ENCODE measurements at regions not wholly inside any gene's neighbourhood (a gene's known extent, or its start where the extent isn't known, plus 50 kb on each side); places are given as distances from the start of the nearest gene placed in this dataset.

- Histone ChIP-seq H2AFZ (ENCODE audit: low read depth, low read length) (no peak overlapping the region), H3K4me2 (ENCODE audit: low read length, poor library complexity, severe bottlenecking) (no peak overlapping the region), H3K9ac (ENCODE audit: low read length) (no peak overlapping the region), H3K79me1 (replicated peaks; ENCODE audit: low read length, poor library complexity, severe bottlenecking) (no peaks in the 10 kb centered on the region), H3K4ac (ENCODE audit: low read depth in 1 of 2, low read length in 2 of 2) (no peak overlapping the region), H4K8ac (ENCODE audit: low read length) (no peak overlapping the region), H3K4me3 (ENCODE audit: insufficient read depth in 1 of 2, low read depth in 1 of 2, low read length in 2 of 2) (no peak overlapping the region), H2BK15ac (ENCODE audit: low read depth, poor library complexity, severe bottlenecking) (no peak overlapping the region), H3K23ac (ENCODE audit: low read length in 2 of 2) (no peak overlapping the region), H3K27me3 (ENCODE audit: control insufficient read depth in 1 of 2, insufficient read depth in 1 of 2, low read length in 2 of 2) (peaks cover 0 to 39% of the 10 kb centered on the region in 2 experiments), H3K4me1 (ENCODE audit: control insufficient read depth, insufficient read depth, low read depth, low read length) (no peaks in the 10 kb centered on the region), H3K18ac (ENCODE audit: low read depth in 1 of 2, low read length in 2 of 2) (no peak overlapping the region), H3K27ac (ENCODE audit: low read length, poor library complexity, severe bottlenecking) (no peak overlapping the region), H3K36me3 (ENCODE audit: control insufficient read depth in 1 of 2, insufficient read depth in 2 of 2, low read depth in 1 of 2, low read length in 2 of 2) (no peaks in the 10 kb centered on the region), H3K9me3 (ENCODE audit: control insufficient read depth, low read length) (peaks cover 1% of the 10 kb centered on the region), H2BK120ac (ENCODE audit: low read depth, low read length) (no peak overlapping the region), H2AK5ac (ENCODE audit: low read length, severe bottlenecking) (no peak overlapping the region), H4K91ac (ENCODE audit: low read length) (no peak overlapping the region), H2BK5ac (ENCODE audit: low read depth, low read length, poor library complexity, severe bottlenecking) (no peak overlapping the region), H3K14ac (ENCODE audit: low read length in 2 of 2) (no peak overlapping the region), H2BK12ac (ENCODE audit: low read length in 2 of 2) (no peak overlapping the region)
- no peak for DNase-seq
- 73% methylated on average over 7 of the region's 7 CpGs for WGBS
These were observed 250.9 kb downstream of the ANKRD60 start for GRCh38 chr20:57977569-57977968.

GRCh38 chr20:57977141-57977540 is 251.3 kb downstream of the ANKRD60 start:
- H2AFZ ChIP-seq (ENCODE audit: low read depth, low read length) = no peak overlapping the region
- H3K4me1 ChIP-seq (ENCODE audit: control insufficient read depth, insufficient read depth, low read depth, low read length) = no peaks in the 10 kb centered on the region
- no peak overlapping the region for H2BK12ac ChIP-seq (ENCODE audit: low read length in 2 of 2)
- H3K4me3 ChIP-seq (ENCODE audit: insufficient read depth in 1 of 2, low read depth in 1 of 2, low read length in 2 of 2) = no peak overlapping the region
- peaks cover 5% of the 10 kb centered on the region for H3K9me3 ChIP-seq (ENCODE audit: control insufficient read depth, low read length)
- H3K27ac ChIP-seq (ENCODE audit: low read length, poor library complexity, severe bottlenecking) = no peak overlapping the region
- no peak overlapping the region for H3K14ac ChIP-seq (ENCODE audit: low read length in 2 of 2)
- H2BK5ac ChIP-seq (ENCODE audit: low read depth, low read length, poor library complexity, severe bottlenecking) = no peak overlapping the region
- no peak overlapping the region for H3K23ac ChIP-seq (ENCODE audit: low read length in 2 of 2)
- H3K79me1 ChIP-seq (replicated peaks; ENCODE audit: low read length, poor library complexity, severe bottlenecking) = no peaks in the 10 kb centered on the region
- no peak overlapping the region for H2BK120ac ChIP-seq (ENCODE audit: low read depth, low read length)
- no peak for DNase-seq
- 69% methylated on average over 9 of the region's 10 CpGs for WGBS
- H3K18ac ChIP-seq (ENCODE audit: low read depth in 1 of 2, low read length in 2 of 2) = no peak overlapping the region
- no peak overlapping the region for H3K9ac ChIP-seq (ENCODE audit: low read length)
- H3K36me3 ChIP-seq (ENCODE audit: control insufficient read depth in 1 of 2, insufficient read depth in 2 of 2, low read depth in 1 of 2, low read length in 2 of 2) = no peaks in the 10 kb centered on the region
- no peak overlapping the region for H2BK15ac ChIP-seq (ENCODE audit: low read depth, poor library complexity, severe bottlenecking)
- H4K8ac ChIP-seq (ENCODE audit: low read length) = no peak overlapping the region
- H4K91ac ChIP-seq (ENCODE audit: low read length) = no peak overlapping the region
- H2AK5ac ChIP-seq (ENCODE audit: low read length, severe bottlenecking) = no peak overlapping the region
- no peak overlapping the region for H3K4me2 ChIP-seq (ENCODE audit: low read length, poor library complexity, severe bottlenecking)
- H3K27me3 ChIP-seq (ENCODE audit: control insufficient read depth in 1 of 2, insufficient read depth in 1 of 2, low read length in 2 of 2) = peaks cover 0 to 39% of the 10 kb centered on the region in 2 experiments
- H3K4ac ChIP-seq (ENCODE audit: low read depth in 1 of 2, low read length in 2 of 2) = no peak overlapping the region

DNA sequence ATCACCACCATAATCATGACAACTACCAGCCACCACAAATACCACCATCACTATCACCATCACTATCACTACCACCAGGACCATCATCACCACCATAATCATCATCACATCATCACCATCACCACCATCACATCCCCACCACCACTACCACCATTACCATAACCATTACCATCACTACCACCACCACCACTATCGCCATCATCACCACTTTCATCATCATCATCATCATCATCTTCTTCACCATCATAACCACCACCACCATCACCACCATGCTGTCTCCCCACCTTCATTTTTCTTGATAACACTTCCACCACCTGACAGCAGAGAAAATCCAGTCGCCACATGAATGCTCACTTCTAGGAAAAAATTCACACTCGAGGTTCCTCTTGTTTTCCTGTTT is 253.6 kb downstream of the ANKRD60 start:
- Histone ChIP-seq H3K9ac (ENCODE audit: low read length) (no peak overlapping the region), H4K91ac (ENCODE audit: low read length) (no peak overlapping the region), H3K27ac (ENCODE audit: low read length, poor library complexity, severe bottlenecking) (no peak overlapping the region), H2BK12ac (ENCODE audit: low read length in 2 of 2) (no peak overlapping the region), H4K8ac (ENCODE audit: low read length) (no peak overlapping the region), H3K4me1 (ENCODE audit: control insufficient read depth, insufficient read depth, low read depth, low read length) (no peaks in the 10 kb centered on the region), H3K4me2 (ENCODE audit: low read length, poor library complexity, severe bottlenecking) (no peak overlapping the region), H2AFZ (ENCODE audit: low read depth, low read length) (no peak overlapping the region), H3K9me3 (ENCODE audit: control insufficient read depth, low read length) (peaks cover 16% of the 10 kb centered on the region), H3K27me3 (ENCODE audit: control insufficient read depth in 1 of 2, insufficient read depth in 1 of 2, low read length in 2 of 2) (peaks cover 0 to 43% of the 10 kb centered on the region in 2 experiments), H2BK5ac (ENCODE audit: low read depth, low read length, poor library complexity, severe bottlenecking) (no peak overlapping the region), H3K23ac (ENCODE audit: low read length in 2 of 2) (no peak overlapping the region), H3K14ac (ENCODE audit: low read length in 2 of 2) (no peak overlapping the region), H3K36me3 (ENCODE audit: control insufficient read depth in 1 of 2, insufficient read depth in 2 of 2, low read depth in 1 of 2, low read length in 2 of 2) (no peaks in the 10 kb centered on the region), H3K18ac (ENCODE audit: low read depth in 1 of 2, low read length in 2 of 2) (no peak overlapping the region), H3K4ac (ENCODE audit: low read depth in 1 of 2, low read length in 2 of 2) (no peak overlapping the region), H2AK5ac (ENCODE audit: low read length, severe bottlenecking) (no peak overlapping the region), H3K79me1 (replicated peaks; ENCODE audit: low read length, poor library complexity, severe bottlenecking) (no peaks in the 10 kb centered on the region), H2BK120ac (ENCODE audit: low read depth, low read length) (no peak overlapping the region), H2BK15ac (ENCODE audit: low read depth, poor library complexity, severe bottlenecking) (no peak overlapping the region), H3K4me3 (ENCODE audit: insufficient read depth in 1 of 2, low read depth in 1 of 2, low read length in 2 of 2) (no peak overlapping the region)
- 85% methylated on average over 3 of the region's 3 CpGs for WGBS
- DNase-seq = no peak

GRCh38 chr20:57973886-57974285 is 254.6 kb downstream of the ANKRD60 start:
- WGBS = 80% methylated on average over 3 of the region's 3 CpGs
- Histone ChIP-seq H3K36me3 (ENCODE audit: control insufficient read depth in 1 of 2, insufficient read depth in 2 of 2, low read depth in 1 of 2, low read length in 2 of 2) (no peaks in the 10 kb centered on the region), H3K4me3 (ENCODE audit: insufficient read depth in 1 of 2, low read depth in 1 of 2, low read length in 2 of 2) (no peak overlapping the region), H3K9ac (ENCODE audit: low read length) (no peak overlapping the region), H3K18ac (ENCODE audit: low read depth in 1 of 2, low read length in 2 of 2) (no peak overlapping the region), H3K27me3 (ENCODE audit: control insufficient read depth in 1 of 2, insufficient read depth in 1 of 2, low read length in 2 of 2) (peaks cover 0 to 44% of the 10 kb centered on the region in 2 experiments), H3K4me2 (ENCODE audit: low read length, poor library complexity, severe bottlenecking) (no peak overlapping the region), H2AFZ (ENCODE audit: low read depth, low read length) (no peak overlapping the region), H4K91ac (ENCODE audit: low read length) (no peak overlapping the region), H3K4me1 (ENCODE audit: control insufficient read depth, insufficient read depth, low read depth, low read length) (no peaks in the 10 kb centered on the region), H3K9me3 (ENCODE audit: control insufficient read depth, low read length) (peaks cover 16% of the 10 kb centered on the region), H3K23ac (ENCODE audit: low read length in 2 of 2) (no peak overlapping the region), H2BK15ac (ENCODE audit: low read depth, poor library complexity, severe bottlenecking) (no peak overlapping the region), H2BK12ac (ENCODE audit: low read length in 2 of 2) (no peak overlapping the region), H3K79me1 (replicated peaks; ENCODE audit: low read length, poor library complexity, severe bottlenecking) (no peaks in the 10 kb centered on the region), H4K8ac (ENCODE audit: low read length) (no peak overlapping the region), H3K4ac (ENCODE audit: low read depth in 1 of 2, low read length in 2 of 2) (no peak overlapping the region), H2AK5ac (ENCODE audit: low read length, severe bottlenecking) (no peak overlapping the region), H3K14ac (ENCODE audit: low read length in 2 of 2) (no peak overlapping the region), H2BK120ac (ENCODE audit: low read depth, low read length) (no peak overlapping the region), H3K27ac (ENCODE audit: low read length, poor library complexity, severe bottlenecking) (no peak overlapping the region), H2BK5ac (ENCODE audit: low read depth, low read length, poor library complexity, severe bottlenecking) (no peak overlapping the region)
- no peak for DNase-seq
